ENCODE measurements at regions not wholly inside any gene's neighbourhood (a gene's known extent, or its start where the extent isn't known, plus 50 kb on each side); places are given as distances from the start of the nearest gene placed in this dataset.

DNA sequence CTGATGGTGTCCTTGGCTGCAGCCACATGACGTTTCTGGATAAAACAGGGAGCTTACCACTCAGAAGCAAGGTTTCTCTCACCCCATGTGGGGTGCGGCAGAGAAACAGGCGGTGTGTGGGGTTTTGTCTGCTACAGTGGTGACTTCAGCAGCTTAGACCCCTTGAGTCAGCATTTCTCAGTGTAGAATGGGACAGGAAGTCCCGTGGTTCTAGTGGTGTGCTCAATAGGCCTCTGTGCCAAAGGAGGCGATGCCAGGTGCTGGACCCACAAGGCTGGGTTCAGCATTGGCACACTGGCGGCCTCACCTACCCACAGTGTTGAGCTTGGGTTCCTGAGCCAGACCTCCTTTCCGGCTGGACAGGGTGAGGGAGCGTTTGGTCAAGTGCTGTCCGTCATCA, 125.2 kb upstream of the SMIM23 start:
- DNase-seq: no peak

DNA sequence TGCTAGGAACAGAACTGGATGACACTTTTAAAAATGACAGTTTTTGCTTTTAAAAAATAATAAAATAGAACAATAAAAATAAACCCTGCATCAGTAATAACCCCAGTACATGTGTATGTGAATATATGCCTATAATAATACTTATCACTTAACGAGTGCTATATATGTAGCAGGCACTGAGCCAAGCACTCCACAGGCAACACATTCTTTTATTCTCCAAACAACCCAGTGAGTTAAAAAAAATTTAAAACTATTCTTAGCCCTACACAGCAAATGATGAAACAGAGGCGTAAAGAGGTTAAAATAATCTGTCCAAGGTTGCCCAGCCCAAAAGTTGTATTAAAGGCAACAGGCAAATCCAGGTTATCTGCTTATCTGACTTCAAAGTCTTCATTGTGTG, 124.5 kb upstream of the SMIM23 start:
- DNase-seq: no peak

DNA sequence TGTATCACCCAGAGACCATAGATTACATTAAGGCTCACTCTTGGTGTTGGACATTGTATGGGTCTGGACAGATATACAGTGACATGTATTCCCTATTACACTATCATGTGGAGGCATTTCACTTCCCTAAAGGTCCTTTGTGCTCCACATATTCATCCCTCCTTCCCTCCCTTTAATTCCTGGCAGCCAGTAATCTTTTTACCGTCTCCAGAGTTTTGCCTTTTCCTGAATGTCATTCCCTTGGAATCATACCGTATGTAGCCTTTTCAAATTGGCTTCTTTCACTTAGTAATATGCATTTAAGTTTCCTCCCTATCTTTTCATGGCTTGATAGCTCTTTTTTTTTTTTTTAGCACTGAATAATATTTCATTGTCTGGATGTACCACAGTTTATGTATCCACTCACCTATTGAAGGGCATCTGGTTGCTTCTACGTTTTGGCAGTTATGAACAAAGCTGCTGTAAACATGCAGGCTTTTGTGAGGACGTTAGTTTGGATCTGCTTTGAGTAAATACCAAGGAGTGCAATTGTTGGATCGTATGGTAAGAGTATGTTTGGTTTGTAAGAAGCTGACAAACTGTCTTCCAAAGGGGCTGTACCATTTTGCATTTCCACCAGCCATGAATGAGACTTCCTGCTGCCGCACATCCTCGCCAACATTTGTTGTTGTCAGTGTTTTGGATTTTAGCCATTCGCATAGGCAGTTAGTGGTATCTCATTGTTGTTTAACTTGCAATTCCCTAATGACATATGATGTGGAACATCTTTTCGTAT, 122.1 kb upstream of the SMIM23 start:
- DNase-seq: no peak

DNA sequence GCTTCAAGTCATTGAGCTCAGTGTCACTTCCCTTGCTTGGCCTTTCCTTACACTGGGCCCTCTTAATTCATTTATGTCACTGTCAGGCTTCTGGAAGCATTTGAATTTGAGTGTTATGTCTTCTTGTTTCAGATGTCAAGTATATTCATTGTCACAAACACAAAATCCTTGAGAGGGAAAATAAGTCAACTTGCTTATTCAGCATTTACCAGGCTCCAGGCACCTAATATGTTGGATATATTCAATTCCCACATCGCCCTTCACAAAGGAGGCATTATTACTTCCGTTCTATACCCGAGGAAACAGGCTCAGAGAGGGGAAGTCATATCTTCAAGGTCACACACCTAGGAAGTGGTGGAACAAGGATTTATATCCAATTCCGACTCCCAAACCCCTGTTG, 121.1 kb upstream of the SMIM23 start:
- DNase-seq: no peak

DNA sequence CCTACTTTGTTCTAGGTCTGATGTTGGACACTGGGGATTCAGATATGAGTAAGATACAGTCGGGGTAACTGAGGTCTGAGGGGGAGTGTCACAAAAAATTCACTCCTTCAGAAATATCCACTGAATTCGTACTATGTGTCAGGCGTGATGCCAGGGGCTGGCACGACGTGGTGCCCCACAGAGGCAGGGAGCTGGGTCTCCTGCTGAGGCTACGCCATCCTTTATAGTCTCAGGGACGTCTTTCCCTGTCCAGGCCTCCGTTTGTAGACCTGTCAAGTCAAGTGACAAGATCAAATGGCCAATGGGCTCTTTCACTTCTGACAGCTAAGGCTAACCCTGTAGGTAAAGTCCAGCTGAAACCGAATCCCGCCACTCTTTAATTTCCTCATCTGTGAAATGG, 118.8 kb upstream of the SMIM23 start:
- DNase-seq: no peak

DNA sequence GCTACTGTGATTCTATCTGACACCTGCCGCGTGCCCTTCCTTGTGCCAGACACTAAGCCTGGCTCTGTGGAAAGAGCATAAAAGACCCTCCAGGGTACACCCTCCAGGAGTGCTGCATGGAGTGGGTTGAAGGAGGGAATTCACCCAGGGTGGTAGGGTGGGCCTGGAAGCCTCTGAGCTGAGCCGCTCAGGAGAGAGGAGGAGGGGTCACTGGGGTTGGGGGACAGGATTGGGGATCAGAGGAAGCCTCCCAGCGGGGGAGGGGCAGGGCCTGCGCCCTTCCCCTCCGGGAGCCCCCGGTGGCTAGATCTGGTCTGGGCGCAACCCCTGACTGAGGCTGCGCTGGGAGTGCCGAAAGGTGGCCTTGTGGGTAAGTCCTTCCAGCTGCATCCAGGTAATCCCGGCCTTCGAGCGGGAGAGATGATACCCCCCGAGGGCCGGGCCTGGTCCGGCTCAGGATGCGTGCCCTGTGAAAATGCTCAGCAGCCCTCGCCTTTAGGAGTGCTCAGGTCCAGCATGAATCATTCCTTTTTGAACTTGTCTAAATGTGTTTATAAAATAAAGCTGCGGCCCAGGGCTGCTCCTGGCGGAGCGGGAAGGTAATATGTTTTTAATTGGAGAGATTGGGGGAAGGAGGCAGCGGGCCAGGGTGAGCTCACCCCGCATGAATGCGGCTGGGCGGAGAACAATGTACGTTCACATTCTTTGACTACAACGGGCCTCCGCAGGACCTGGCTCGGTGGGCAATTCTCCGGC, 118.1 kb upstream of the SMIM23 start:
- no peak for DNase-seq

DNA sequence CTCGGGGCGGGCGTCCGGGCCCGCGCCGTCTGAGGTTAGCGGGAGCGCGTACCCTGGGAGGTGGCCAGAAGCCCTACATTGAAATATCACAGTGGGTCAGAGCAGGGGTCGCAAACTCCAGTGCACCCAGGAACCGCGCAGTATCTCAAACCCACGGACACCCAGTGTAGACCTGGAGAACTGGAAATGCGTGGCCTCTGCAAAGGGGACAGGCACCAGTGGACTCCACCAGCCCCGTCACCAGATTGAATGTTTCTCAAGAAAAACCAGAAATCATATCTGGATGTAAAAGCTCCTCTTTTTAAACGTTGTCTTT, 117.6 kb upstream of the SMIM23 start:
- DNase-seq: no peak

DNA sequence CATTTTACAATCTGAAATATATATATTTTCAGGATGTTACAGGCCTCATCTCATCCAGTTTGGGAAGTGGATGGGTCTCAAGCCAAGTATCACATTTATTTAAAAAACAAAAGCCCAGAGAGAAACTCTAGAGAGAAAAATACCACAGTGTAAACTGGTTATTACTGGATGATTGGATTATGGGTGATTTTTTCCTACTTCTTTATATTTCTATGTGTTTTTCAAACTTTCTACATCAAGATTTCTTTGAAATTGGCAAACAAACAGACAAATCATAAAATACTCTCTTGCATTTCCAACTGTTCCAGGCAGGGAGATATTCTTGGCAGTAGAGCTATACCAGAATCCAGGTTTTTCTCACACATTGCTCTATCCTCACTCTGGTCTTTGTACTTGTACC, 116.0 kb upstream of the SMIM23 start:
- DNase-seq: no peak

DNA sequence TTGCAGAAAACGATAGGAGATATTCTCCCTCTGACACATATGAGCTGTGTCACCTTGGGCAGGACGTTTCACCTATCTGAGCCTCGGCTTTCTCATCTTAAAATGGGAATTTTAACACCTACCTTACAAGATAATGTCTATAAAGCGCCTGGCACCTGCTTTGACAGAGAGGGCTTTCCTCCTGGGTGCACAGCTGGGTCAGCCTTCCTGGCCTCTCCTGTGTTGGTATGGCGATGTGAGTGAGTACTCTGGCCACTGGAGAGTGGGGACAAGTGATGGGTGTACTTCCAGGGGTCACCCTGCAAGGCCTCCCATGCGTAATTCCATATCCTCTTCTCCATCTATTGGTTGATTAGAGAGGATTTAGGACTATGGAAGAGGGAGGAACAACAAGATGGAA, 113.1 kb upstream of the SMIM23 start:
- DNase-seq: no peak

DNA sequence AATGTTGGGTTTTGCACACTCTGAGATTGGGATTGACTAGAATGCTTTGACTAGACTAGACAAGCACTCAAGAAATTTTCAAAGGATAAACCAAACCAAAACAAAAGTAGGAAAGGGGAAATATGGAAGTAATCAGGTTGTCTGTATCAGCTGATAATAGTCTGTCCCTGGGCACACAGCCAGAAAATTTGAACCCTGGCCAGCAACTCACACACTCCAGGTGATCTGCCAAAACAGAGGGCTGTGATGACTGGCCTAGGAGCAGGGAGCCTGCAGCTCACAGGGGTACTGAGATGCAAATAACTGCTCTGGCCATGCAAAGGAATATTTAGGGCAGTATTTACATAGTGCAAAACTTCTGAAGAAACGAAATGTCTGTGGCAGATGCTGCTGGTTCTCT, 112.3 kb upstream of the SMIM23 start:
- DNase-seq: no peak

DNA sequence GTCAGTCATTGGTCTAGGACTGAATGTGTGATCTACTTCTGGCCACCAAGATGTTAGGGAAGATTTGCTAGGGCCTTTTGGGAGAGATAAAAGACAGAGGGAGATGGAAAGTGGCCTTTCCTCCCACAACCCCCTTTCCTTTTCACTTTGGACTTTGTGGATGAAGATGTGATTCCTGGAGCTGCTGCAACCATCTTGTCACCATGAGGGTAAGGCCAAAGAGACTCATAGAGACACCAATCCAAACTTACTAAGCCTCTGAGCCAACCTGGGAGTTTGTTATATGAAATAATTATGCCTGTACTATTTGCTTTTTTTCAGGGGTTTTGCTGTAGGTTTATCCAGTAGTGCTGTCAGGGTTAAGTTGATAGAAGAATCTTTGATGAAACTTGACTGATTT, 111.8 kb upstream of the SMIM23 start:
- no peak for DNase-seq

DNA sequence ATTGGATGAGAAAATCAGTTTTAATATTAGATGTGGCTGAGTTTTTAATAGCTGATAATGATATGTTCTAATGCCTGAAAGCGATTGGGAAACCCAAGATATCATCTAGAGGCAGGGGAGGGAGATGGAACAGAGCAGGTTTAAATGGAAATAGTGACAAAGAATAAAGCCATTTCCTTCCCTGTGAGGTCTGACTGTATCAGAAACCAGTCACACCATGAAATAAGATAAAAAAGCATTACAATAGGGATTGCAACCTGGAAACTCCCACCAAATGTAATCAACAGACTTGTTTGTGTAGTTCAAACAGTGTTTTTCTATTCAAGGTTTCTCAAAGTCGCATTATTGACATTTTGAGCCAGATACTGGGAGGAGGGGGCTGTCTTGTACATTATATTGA, 110.1 kb upstream of the SMIM23 start:
- no peak for DNase-seq

DNA sequence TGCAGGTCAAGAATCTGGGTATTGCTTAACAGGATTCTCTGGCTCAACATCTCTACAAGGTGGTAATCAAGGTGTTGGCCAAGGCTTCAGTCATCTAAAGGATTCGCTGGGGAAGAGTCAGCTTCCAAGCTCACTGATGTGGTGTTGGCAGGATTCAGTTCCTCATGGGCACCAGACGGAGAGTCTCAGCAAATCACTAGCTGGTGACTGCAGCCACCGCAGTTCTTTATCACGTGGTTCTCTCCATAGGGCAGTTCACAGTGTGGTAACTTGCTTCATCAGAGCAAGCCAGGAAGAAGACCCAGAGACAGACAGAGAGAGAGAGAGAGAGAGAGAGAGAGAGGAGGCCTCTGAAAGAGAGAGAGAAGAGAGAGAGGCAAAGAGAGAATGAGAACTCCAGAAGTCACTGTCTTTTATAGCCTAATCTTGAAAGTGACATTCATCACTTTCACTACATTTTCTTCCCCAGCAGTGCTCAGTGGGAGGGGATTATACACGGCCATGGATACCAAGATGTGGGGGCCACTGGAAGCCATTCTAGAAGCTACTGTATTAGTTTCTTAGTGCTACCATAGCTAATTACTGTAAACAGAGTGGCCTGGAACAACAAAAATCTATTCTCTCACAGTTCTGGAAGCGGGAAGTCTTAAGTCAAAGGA, 109.2 kb upstream of the SMIM23 start:
- DNase-seq: no peak

DNA sequence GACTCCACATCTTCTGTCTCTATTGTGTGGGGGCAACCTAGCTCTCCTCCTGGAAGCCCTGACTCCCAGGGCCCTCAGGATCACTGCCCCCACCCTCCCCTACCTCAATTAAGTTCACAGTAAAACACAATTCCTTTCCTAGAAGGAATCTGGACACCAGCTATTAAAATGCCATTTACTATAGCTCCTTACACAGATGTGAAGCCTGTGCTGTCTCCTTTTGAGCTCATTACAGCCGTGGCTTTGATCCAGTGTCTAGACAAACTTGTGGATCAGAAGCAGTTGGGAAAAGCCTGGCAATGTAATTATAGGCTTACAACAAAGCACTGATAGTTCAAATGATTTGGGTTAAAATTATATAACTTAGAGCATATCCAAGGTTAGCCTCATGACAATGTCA, 107.0 kb upstream of the SMIM23 start:
- peak; percentile 48 for DNase-seq

DNA sequence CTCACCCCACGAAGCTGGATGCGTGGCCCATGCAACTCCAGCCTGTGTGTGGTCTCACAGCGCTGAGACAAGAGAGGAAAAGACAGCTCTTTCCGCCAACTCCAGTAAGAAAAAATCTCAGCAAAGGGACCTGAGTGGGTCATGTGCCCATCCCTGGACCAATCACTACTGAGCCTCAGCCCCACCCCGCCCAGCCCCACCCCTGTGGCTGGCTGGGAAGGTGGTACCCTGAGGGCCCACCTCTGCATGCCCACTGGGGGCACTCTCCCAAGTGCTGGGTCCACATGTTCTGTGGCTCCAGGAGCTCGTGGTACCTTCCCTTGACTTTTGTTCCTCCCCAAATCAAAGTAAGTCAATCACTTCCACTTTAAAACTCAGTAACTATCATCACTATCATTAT, 105.1 kb upstream of the SMIM23 start:
- DNase-seq: no peak

DNA sequence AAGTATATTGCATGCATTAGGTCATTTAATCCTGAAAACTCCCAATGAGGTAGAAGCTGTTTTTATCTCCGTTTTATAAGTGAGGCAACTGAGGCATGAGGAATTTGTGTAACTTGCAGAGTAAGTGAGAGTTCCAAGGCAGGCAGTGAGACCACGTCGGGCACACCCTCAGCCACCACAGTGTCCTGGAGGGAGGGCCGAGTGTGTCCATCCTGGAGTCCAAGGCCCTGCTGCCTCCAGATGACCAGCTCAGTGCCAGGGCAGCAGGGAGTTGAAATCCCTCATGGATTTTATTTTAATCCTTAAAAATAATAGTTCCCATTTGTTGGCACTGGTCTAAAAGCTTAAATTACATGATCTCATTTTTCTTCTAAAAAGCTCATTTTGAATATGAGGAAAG, 104.6 kb upstream of the SMIM23 start:
- DNase-seq: no peak

DNA sequence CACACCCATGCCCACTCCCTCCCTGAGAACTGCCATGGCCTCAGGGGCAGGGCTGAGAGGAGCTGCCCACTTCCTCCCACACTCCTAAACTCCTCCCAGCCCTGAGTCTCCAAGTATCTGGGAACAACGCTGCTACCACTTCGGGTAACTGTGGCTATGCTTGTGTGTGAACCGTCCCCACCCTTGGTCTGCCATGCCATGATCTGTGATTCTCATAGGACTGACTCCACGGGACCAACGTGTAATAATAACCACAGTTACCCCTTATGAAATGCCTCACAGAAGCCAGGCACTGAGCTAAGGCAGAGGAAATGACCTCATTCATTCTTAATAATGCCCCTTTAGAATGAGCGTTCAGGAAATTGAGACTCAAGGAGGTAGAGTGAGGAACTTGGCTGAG, 103.9 kb upstream of the SMIM23 start:
- no peak for DNase-seq

DNA sequence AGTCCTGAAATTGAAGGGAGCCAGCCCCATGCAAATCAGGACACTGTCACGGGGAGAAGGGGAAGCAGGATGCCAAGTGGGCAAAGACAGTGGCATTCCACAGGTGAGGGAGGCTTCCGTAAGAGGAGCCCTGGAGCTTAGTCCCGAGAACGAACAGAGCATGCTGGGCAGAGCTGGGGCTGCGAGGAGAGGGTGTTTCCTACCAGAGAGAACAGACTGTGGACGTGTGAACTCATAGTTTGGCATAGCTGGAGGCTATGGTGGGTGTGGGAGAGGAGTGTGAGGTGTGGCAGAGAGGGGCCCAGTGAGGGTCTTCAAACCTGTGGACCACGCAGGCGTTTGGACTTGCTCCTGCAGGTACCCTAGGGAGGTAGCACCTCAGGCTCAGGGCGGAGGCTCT, 102.8 kb upstream of the SMIM23 start:
- no peak for DNase-seq

DNA sequence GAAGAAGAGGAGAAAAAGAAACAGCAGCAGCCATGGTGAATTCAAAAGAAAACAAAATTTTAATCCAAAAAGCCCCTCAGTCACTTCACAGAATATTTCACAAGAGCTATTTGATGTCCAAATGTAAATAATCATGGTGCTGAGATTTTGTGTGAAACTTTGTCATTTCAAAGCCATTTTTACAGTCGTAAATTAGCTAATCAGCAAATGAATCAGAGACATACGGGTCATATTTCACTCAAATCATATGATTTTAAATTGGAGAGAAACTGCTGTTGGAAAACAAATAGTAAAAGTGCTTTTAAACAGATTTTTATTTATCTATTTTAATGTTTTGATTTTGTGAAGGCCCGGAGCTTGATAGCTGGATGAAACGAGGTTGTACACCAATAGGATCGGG, 101.4 kb upstream of the SMIM23 start:
- no peak for DNase-seq

DNA sequence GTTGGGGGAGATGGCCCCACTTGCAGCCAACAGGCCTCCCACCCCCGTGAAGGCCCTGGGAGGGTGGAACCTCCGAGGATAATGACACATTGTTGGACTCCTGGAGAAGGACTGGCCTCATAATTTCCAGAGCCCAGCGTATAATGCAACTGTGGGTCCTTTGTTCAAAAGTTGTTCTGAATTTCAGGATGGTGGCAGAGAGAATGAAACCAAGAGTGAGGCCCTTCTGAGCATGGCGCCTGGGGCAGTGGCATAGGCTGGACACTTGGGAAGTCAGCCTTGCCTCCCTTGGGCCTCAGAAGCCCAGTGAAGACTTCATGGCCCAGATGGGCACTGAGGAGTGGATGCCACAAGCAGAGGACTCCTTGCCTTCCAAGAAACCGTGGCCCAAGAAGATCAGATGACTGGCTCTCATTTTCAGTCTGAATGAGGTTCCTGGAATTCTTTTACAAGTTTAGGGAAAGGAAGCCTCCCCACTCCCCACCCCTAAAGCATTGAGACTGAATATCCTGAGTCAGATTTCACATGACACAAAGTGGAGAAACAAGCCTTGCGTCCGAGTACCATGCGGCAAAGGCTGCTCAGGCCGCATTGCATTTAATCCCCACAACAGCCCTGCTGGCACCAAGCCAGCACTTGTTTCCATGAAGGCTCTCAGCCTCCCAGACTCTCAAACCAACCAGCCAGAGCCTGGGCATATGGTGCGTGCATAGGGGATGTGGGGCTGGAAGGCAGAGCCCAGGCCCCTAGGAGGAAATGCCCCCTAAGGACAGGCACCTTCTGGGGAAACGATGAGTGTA, 96.7 kb upstream of the SMIM23 start:
- DNase-seq: no peak

DNA sequence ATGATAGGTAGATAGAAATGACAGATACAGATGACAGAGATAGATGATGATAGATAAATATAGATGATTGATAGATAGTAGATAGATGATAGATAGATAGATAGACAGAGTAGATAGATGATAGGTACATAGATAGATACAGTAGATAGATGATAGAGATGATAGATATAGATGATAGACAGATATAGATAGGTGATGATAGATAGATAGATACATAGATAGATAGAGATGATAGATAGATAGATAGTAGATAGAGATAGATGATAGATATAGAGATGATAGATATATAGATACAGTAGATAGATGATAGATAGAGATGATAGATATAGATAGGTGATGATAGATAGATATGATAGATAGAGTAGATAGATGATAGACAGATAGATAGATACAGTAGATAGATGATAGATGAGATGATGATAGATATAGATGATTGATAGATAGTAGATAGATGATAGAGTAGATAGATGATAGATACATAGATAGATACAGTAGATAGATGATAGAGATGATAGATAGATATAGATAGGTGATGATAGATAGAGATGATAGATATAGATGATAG, 95.7 kb upstream of the SMIM23 start:
- DNase-seq: no peak

DNA sequence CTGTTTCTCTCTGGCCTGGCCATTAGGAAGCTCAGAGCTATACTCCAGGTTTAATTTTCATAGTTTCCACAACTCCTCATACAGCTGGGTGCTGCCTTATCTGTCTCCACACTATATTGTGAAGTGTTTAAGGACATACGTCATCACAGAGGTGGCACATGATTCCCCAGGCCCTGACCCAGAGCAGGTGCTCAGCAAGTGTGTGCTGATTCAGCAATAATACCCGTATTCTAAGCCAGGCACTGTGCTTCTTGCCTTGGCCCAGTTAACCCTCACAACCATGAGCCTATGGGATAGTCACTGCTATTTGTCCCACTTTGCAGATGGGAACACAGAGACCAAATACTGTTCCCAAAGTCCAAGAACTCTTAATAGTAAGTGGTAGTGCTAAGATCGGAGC, 93.5 kb upstream of the SMIM23 start:
- DNase-seq: no peak

DNA sequence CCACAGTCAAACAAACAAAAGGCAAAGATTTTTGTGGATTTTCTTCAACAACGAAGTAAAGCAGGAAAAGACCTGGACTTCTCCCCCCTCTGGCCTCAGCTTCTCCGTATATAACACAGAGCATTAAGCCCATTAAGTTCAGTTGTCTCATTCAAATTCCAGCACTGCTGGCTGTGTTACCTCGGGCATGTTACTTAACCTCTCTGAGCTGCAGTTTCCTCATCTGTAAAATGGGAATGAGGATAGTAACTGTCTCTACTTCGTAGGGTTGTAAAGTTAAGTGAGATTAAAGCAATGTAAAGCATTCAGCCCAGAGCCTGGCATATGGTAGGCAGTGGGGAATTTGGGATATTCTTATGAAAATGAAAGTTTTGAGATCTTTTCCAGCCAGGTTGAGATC, 92.7 kb upstream of the SMIM23 start:
- DNase-seq: no peak
